ENCODE measurements at regions not wholly inside any gene's neighbourhood (a gene's known extent, or its start where the extent isn't known, plus 50 kb on each side); places are given as distances from the start of the nearest gene placed in this dataset.

DNA sequence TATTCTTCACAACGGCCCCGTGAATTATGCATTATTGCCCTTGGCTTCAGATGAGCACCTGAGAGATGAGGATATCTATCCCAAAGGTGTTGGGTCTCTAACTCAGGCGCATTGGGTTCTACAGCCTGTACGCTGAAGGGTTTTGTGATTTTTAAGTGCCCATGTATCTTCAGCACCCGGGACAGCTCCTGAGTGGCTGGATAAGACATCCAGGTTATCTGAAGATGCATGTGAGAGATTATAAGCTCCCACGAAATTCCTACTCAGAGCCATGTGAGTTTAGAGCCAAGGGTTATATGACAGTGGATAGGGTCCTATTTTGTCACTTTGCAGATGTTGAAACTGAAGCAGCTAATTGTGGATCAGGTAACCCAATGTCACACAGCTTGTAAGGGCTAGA lies 612.3 kb upstream of the EEF2KMT start:
- TF ChIP-seq, protein P1, sequence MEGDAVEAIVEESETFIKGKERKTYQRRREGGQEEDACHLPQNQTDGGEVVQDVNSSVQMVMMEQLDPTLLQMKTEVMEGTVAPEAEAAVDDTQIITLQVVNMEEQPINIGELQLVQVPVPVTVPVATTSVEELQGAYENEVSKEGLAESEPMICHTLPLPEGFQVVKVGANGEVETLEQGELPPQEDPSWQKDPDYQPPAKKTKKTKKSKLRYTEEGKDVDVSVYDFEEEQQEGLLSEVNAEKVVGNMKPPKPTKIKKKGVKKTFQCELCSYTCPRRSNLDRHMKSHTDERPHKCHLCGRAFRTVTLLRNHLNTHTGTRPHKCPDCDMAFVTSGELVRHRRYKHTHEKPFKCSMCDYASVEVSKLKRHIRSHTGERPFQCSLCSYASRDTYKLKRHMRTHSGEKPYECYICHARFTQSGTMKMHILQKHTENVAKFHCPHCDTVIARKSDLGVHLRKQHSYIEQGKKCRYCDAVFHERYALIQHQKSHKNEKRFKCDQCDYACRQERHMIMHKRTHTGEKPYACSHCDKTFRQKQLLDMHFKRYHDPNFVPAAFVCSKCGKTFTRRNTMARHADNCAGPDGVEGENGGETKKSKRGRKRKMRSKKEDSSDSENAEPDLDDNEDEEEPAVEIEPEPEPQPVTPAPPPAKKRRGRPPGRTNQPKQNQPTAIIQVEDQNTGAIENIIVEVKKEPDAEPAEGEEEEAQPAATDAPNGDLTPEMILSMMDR (IDR thresholded peaks at IDR 0.05) = no peak
- TF ChIP-seq POLR2A (IDR thresholded peaks at IDR 0.05) (no peak), POLR2AphosphoS5 (IDR thresholded peaks at IDR 0.05) (no peak), EP300 (IDR thresholded peaks at IDR 0.05) (no peak)
